SJCRH30 (cell line): ENCODE measurements at regions not wholly inside any gene's neighbourhood (a gene's known extent, or its start where the extent isn't known, plus 50 kb on each side); places are given as distances from the start of the nearest gene placed in this dataset.
"Not testable (repeated sequence)": the region's sequence is repeated elsewhere in the genome, so short reads cannot be mapped to it uniquely, and the experiment has no call there.

ENCODE experiments used
- DNase-seq, 2 experiments: peaks; one replicate each; pipeline ENCODE4 v3.0.0-alpha.2; 2015 to 2020
- H3K27ac ChIP-seq: fragments of 250-450 bp; sonication (Bioruptor Pico); 2 replicates; pipeline ENCODE4 v1.5.1; 2020; ENCODE audit warnings: mild to moderate bottlenecking, moderate library complexity
- H3K27me3 ChIP-seq: fragments of 250-450 bp; sonication (Bioruptor Pico); 2 replicates; pipeline ENCODE4 v1.5.1; 2020; ENCODE audit warnings: mild to moderate bottlenecking, moderate library complexity
- H3K36me3 ChIP-seq: fragments of 250-450 bp; sonication (Bioruptor Pico); 2 replicates; pipeline ENCODE4 v1.5.1; 2020; ENCODE audit warnings: mild to moderate bottlenecking, moderate library complexity
- H3K4me1 ChIP-seq: fragments of 250-450 bp; sonication (Bioruptor Pico); 2 replicates; pipeline ENCODE4 v1.5.1; 2020; ENCODE audit warnings: mild to moderate bottlenecking, moderate library complexity
- H3K4me3 ChIP-seq: fragments of 250-450 bp; sonication (Bioruptor Pico); 2 replicates; pipeline ENCODE4 v1.5.1; 2020; ENCODE audit warnings: mild to moderate bottlenecking, moderate library complexity
- H3K9me3 ChIP-seq: fragments of 250-450 bp; sonication (Bioruptor Pico); replicated peaks from 2 replicates; pipeline ENCODE4 v1.5.1; 2020; ENCODE audit warnings: mild to moderate bottlenecking, moderate library complexity

GRCh38 chr20:25932806-25933205, 236.2 kb upstream of the ZNF337 start:
- H3K9me3 ChIP-seq, H3K27ac ChIP-seq, H3K27me3 ChIP-seq, DNase-seq, H3K4me3 ChIP-seq, H3K4me1 ChIP-seq, H3K36me3 ChIP-seq: not testable (repeated sequence)

DNA sequence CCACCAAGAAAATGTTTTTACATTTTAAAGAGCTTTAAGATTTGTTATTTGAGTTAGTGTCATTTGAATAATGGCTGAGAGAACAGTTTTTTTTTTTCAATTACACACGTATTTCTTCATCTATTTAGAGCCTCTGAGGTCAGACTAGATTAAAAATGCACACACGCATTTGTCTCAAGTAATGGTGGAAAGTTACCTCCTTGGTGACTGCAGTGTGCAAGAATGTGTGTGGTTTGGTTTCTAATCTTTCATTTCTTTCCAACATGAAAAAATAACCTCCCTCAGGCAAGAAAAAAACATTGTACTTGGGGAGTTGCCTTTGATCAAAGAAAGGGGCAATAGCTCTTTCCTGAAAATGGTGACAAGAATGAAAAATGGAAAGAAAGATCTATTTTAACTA, 235.5 kb upstream of the ZNF337 start:
- H3K27ac ChIP-seq, H3K4me1 ChIP-seq, H3K4me3 ChIP-seq, H3K27me3 ChIP-seq, H3K36me3 ChIP-seq, H3K9me3 ChIP-seq: not testable (repeated sequence)
- DNase-seq = peak in 1 of 2 experiments; percentile 5

GRCh38 chr20:25902321-25902720, 205.7 kb upstream of the ZNF337 start:
- H3K9me3 ChIP-seq, H3K27me3 ChIP-seq, H3K27ac ChIP-seq, DNase-seq, H3K4me3 ChIP-seq, H3K4me1 ChIP-seq, H3K36me3 ChIP-seq: not testable (repeated sequence)

DNA sequence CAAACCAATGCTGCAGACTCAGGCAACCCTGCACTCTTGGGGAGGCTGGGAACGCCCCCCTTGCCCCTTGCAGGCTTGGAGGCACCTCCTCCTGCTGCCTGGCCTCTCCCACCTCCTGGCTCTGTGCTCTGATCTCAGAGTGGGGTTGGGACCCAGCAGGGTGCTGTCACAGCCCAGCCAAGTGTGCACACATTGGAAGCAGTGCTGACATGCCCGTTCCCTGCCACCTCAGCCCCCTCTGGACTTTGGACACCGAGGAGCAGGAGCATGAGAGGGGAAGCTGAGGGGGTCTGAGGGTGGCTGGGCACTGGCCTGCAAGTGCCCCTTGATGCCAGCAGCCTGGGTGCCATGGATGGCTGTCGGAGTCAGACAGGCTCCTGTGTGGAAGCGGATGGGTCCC, 202.0 kb upstream of the ZNF337 start:
- not testable (repeated sequence) for DNase-seq, H3K4me3 ChIP-seq, H3K9me3 ChIP-seq

DNA sequence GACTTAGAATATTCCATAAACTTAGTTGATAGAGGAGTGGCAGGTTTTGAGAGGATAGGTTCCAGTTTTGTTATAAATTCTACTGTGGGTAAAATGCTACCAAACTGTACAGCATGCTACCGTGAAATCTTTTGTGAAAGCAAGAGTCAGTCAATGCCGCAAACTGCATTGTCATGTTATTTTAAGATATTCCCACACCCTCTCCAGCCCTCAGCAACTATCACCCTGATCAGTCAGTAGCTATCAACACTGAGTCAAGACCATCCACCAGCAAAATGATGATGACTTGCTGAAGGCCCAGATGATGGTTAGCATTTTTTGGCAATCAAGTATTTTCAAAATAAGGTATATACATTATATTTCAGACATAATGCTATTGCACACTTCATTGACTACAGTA, 182.4 kb upstream of the ZNF337 start:
- not testable (repeated sequence) for H3K4me3 ChIP-seq, DNase-seq, H3K27me3 ChIP-seq, H3K36me3 ChIP-seq, H3K9me3 ChIP-seq, H3K27ac ChIP-seq, H3K4me1 ChIP-seq

More for the DNA sequence above, 202.0 kb upstream of the ZNF337 start:
- not testable (repeated sequence) for H3K36me3 ChIP-seq, H3K27ac ChIP-seq, H3K27me3 ChIP-seq, H3K4me1 ChIP-seq

GRCh38 chr20:25868650-25868979, 172.0 kb upstream of the ZNF337 start:
- not testable (repeated sequence) for H3K4me1 ChIP-seq, H3K36me3 ChIP-seq, H3K4me3 ChIP-seq, DNase-seq, H3K27ac ChIP-seq, H3K27me3 ChIP-seq, H3K9me3 ChIP-seq

- Histone ChIP-seq H3K4me3 (no peak overlapping the region), H3K27ac (no peak overlapping the region), H3K9me3 (no peaks in the 10 kb centered on the region), H3K36me3 (no peaks in the 10 kb centered on the region), H3K27me3 (0 out of 2 replicates have a peak, but pooled peaks cover 4% of the 10 kb centered on the region), H3K4me1 (no peaks in the 10 kb centered on the region)
- DNase-seq = no peak
Measured at GRCh38 chr20:25867776-25868649, 171.4 kb upstream of the ZNF337 start.

DNA sequence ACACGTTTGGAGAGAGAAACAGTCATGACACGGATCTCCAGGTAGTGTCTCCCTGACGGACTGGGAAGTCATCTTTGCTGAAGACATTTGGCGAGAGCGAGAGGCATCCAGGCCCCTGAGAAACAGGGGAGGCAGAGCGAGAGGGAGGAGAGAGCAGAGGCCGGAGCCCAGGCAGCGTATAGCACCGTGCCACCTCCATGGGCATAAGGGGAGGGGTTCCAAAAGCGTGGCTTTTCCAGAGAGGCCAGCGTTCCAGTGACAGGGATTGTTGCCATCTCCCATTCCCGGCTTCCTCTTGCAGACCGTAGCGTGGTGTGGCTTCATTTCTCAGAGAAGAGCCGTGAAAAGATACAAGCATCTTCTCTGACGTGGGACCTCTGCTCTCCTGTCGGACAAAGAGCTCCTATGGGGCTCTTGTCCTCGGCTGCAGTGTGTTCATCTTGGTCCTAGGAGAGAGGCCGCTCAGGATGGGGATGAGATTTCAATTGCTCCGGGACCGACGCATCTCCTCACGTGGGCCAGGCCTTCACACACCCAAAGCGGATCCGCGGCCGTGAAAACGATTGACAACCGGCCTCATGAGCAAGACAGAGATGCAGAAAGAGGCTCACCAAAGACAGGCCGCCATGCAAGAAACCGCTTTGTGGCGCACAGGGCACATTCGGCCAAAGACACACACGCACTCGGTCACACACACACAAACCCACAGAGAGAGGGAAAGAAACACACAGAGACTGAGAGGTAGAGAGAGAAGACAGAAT, 170.5 kb upstream of the ZNF337 start:
- H3K36me3 ChIP-seq, H3K27ac ChIP-seq, H3K4me1 ChIP-seq, H3K4me3 ChIP-seq, DNase-seq, H3K9me3 ChIP-seq, H3K27me3 ChIP-seq: not testable (repeated sequence)

DNA sequence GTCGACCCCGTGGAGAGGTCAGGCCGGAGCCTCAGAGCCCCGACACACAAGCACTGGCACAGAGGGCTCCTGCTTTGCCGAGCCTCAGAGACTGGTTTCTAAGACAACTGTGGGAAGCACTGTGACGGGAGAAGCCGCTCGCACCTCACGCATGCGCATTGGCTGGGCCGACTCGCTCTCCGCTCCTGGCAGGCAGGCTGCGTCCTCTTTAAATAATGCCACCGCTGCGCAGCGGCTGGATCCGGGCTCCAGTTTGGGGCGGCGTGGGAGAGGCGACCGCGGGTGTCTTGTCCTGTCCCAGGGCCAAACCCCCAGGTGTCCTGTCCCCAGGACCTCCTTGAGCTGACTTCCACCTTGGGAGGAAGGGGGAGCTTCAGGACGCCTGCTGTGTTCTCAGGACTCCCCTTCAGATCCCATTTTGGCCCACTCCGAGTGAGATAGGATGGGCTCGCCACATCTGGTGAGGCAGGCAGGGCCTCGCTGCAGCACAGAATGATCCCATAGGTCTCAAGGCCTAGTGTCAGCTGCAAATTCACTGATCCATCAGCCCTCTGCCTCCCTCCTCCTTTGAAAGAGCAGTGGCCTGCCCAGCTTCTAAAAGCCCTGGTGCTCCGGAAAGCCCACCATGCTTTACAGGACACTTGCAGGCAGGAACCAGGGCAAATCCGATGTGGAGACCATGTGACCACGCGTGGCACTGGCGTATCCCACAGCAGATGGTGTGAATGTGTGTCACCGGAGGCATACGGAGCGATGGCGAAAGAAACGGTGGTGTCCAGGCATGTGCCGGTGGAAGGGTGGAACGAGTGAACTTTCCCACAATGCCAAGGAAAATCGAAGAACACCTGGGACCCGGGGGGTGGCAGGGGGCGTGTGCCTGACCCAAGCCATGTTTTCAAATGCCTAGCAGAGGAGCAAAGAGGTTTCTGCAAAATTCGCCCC, 169.3 kb upstream of the ZNF337 start:
- peak; percentile 46 to 61 for DNase-seq
- peak overlapping the region; percentile 40 for H3K4me3 ChIP-seq
- no peaks in the 10 kb centered on the region for H3K9me3 ChIP-seq
- peaks cover 10% of the 10 kb centered on the region; the same call in 1 of the 2 replicates for H3K27me3 ChIP-seq
- no peak overlapping the region for H3K27ac ChIP-seq
- H3K4me1 ChIP-seq = no peaks in the 10 kb centered on the region
- H3K36me3 ChIP-seq = no peaks in the 10 kb centered on the region

GRCh38 chr20:25864963-25865714, 168.5 kb upstream of the ZNF337 start:
- H3K36me3 ChIP-seq, H3K9me3 ChIP-seq, DNase-seq, H3K27me3 ChIP-seq, H3K27ac ChIP-seq, H3K4me1 ChIP-seq: not testable (repeated sequence)
- peak overlapping the region; percentile 40 for H3K4me3 ChIP-seq

GRCh38 chr20:25864326-25864962, 167.8 kb upstream of the ZNF337 start:
- DNase-seq = no peak
- no peaks in the 10 kb centered on the region for H3K9me3 ChIP-seq
- no peak overlapping the region for H3K27ac ChIP-seq
- no peaks in the 10 kb centered on the region for H3K36me3 ChIP-seq
- no peaks in the 10 kb centered on the region for H3K4me1 ChIP-seq
- peaks cover 10% of the 10 kb centered on the region; the same call in 1 of the 2 replicates for H3K27me3 ChIP-seq
- no peak overlapping the region for H3K4me3 ChIP-seq

DNA sequence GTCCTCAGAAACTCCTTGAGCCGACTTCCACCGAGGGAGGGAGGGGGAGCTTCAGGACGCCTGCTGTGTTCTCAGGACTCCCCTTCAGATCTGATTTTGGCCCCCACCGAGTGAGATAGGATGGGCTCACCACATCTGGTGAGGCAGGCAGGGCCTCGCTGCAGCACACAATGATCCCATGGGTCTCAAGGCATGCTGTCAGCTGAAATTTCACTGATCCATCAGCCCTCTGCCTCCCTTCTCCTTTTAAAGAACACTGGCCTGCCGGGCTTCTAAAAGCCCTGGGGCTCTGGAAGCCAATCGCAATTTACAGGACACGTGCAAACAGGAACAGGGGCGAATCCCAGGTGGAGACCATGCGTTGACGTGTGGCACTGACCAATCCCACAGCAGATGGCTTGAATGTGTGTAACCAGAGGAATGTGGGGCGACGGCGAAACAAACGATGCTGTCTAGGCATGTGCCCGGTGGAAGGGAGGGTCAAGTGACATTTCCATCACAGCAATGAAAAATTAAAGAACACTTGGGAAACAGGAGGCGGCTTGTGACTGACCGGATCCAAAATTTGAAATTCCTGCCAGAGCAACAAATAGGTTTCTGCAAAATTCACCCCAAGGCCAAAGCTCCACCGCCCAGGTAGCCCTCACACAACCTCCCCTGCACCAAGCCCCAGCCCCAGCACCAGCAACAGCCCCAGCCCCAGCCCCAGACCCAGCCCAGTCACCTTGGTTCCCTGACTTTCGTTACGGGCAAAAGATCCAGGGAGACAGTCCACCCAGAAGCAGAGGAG, 167.1 kb upstream of the ZNF337 start:
- H3K36me3 ChIP-seq = no peaks in the 10 kb centered on the region
- peaks cover 10% of the 10 kb centered on the region; the same call in 1 of the 2 replicates for H3K27me3 ChIP-seq
- peak in 1 of 2 experiments; percentile 38 for DNase-seq
- no peak overlapping the region for H3K27ac ChIP-seq
- H3K4me3 ChIP-seq = peak overlapping the region; percentile 57
- no peaks in the 10 kb centered on the region for H3K9me3 ChIP-seq
- H3K4me1 ChIP-seq = no peaks in the 10 kb centered on the region

- peak overlapping the region; percentile 57 for H3K4me3 ChIP-seq
- not testable (repeated sequence) for H3K36me3 ChIP-seq, H3K27me3 ChIP-seq, H3K27ac ChIP-seq, H3K4me1 ChIP-seq, H3K9me3 ChIP-seq
- DNase-seq = peak; percentile 85 to 87
Measured at GRCh38 chr20:25862967-25863530, 166.4 kb upstream of the ZNF337 start.
